ENCODE measurements at regions not wholly inside any gene's neighbourhood (a gene's known extent, or its start where the extent isn't known, plus 50 kb on each side); places are given as distances from the start of the nearest gene placed in this dataset.

- Histone ChIP-seq H3K36me3 (ENCODE audit: control insufficient read depth, insufficient read depth, low read length) (no peaks in the 10 kb centered on the region), H3K9ac (ENCODE audit: low read depth, low read length) (no peak overlapping the region), H3K27ac (ENCODE audit: low read depth, low read length) (no peak overlapping the region), H3K9me3 (ENCODE audit: control insufficient read depth, insufficient read depth, low read length) (no peaks in the 10 kb centered on the region), H3K27me3 (ENCODE audit: control insufficient read depth, insufficient read depth, low read length) (no peaks in the 10 kb centered on the region), H3K4me3 (ENCODE audit: low read depth, low read length) (no peak overlapping the region), H3K4me1 (ENCODE audit: control insufficient read depth, insufficient read depth, low read length) (no peaks in the 10 kb centered on the region)
Measured at GRCh38 chr2:18674309-18674708, 84.9 kb upstream of the NT5C1B start.

- Histone ChIP-seq H3K4me3 (ENCODE audit: low read depth, low read length) (no peak overlapping the region), H3K36me3 (ENCODE audit: control insufficient read depth, insufficient read depth, low read length) (no peaks in the 10 kb centered on the region), H3K9me3 (ENCODE audit: control insufficient read depth, insufficient read depth, low read length) (no peaks in the 10 kb centered on the region), H3K9ac (ENCODE audit: low read depth, low read length) (no peak overlapping the region), H3K4me1 (ENCODE audit: control insufficient read depth, insufficient read depth, low read length) (no peaks in the 10 kb centered on the region), H3K27ac (ENCODE audit: low read depth, low read length) (no peak overlapping the region), H3K27me3 (ENCODE audit: control insufficient read depth, insufficient read depth, low read length) (no peaks in the 10 kb centered on the region)
Measured at GRCh38 chr2:18671363-18671762, 82.0 kb upstream of the NT5C1B start.

DNA sequence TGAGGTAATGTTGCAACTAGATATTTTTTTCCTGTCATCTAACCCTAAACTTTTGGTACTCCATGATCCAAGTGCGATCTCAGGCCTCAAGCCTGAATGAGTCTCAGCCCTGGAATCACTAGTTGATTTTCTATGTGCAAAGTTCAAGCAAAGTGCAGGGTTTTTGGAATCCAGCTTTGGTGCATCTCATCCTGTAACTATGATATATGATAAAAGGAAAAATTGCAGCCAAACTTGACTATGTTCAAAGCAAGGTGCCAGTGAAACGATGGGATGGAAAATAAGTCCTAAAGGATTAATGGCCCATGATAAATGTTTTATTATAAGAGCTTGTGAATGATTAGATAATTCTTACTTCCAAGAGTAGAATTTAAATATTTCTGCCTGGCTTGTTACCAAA, 78.9 kb upstream of the NT5C1B start:
- Histone ChIP-seq H3K9me3 (ENCODE audit: control insufficient read depth, insufficient read depth, low read length) (no peaks in the 10 kb centered on the region), H3K36me3 (ENCODE audit: control insufficient read depth, insufficient read depth, low read length) (no peaks in the 10 kb centered on the region), H3K4me3 (ENCODE audit: low read depth, low read length) (no peak overlapping the region), H3K27me3 (ENCODE audit: control insufficient read depth, insufficient read depth, low read length) (no peaks in the 10 kb centered on the region), H3K9ac (ENCODE audit: low read depth, low read length) (no peak overlapping the region), H3K4me1 (ENCODE audit: control insufficient read depth, insufficient read depth, low read length) (no peaks in the 10 kb centered on the region), H3K27ac (ENCODE audit: low read depth, low read length) (no peak overlapping the region)

GRCh38 chr2:18664421-18664820, 75.1 kb upstream of the NT5C1B start:
- Histone ChIP-seq H3K9me3 (ENCODE audit: control insufficient read depth, insufficient read depth, low read length) (no peaks in the 10 kb centered on the region), H3K4me3 (ENCODE audit: low read depth, low read length) (no peak overlapping the region), H3K36me3 (ENCODE audit: control insufficient read depth, insufficient read depth, low read length) (no peaks in the 10 kb centered on the region), H3K27ac (ENCODE audit: low read depth, low read length) (no peak overlapping the region), H3K4me1 (ENCODE audit: control insufficient read depth, insufficient read depth, low read length) (no peaks in the 10 kb centered on the region), H3K9ac (ENCODE audit: low read depth, low read length) (no peak overlapping the region), H3K27me3 (ENCODE audit: control insufficient read depth, insufficient read depth, low read length) (no peaks in the 10 kb centered on the region)

DNA sequence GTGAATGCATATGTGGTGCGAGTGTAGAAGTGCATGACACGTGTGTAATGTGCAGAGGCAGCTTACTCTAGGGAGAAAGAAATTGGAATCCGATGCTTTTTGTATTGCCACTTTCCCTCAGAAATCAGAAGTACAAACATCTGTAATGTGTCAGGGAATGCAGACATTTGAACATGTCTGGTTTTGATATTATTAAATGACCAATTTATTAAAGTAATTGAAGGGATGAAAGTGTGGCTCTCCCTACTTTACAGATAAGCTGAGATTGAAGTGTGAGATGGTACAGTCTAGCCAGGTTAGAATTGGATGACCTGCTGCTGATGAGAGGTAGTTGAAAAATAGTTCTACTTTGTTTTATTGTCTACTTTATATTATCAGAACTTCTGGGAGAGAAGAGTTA, 74.5 kb upstream of the NT5C1B start:
- Histone ChIP-seq H3K9me3 (ENCODE audit: control insufficient read depth, insufficient read depth, low read length) (no peaks in the 10 kb centered on the region), H3K9ac (ENCODE audit: low read depth, low read length) (no peak overlapping the region), H3K4me1 (ENCODE audit: control insufficient read depth, insufficient read depth, low read length) (no peaks in the 10 kb centered on the region), H3K36me3 (ENCODE audit: control insufficient read depth, insufficient read depth, low read length) (no peaks in the 10 kb centered on the region), H3K27me3 (ENCODE audit: control insufficient read depth, insufficient read depth, low read length) (no peaks in the 10 kb centered on the region), H3K4me3 (ENCODE audit: low read depth, low read length) (no peak overlapping the region), H3K27ac (ENCODE audit: low read depth, low read length) (no peak overlapping the region)

DNA sequence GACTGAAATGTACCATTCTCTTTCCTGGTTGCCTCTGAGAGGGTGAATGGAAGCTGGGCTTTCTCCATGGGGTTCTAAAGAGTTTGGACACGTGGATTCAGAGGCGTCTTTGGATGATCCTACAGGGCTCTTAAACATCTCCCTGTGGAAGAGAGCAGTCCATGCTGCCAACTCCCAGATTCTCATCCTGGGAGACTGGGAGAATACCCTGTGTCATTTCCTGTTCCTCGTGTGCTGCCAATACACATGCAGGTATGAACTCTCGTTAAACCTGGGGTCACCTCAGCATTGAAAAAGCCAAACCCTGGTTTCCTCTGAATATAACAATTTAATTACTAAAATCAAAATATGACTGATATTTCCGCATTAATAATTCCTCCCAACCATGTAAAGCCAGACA, 73.3 kb upstream of the NT5C1B start:
- no peak overlapping the region for H3K27ac ChIP-seq (ENCODE audit: low read depth, low read length)
- H3K4me1 ChIP-seq (ENCODE audit: control insufficient read depth, insufficient read depth, low read length), result no peaks in the 10 kb centered on the region
- H3K27me3 ChIP-seq (ENCODE audit: control insufficient read depth, insufficient read depth, low read length), result no peaks in the 10 kb centered on the region

DNA sequence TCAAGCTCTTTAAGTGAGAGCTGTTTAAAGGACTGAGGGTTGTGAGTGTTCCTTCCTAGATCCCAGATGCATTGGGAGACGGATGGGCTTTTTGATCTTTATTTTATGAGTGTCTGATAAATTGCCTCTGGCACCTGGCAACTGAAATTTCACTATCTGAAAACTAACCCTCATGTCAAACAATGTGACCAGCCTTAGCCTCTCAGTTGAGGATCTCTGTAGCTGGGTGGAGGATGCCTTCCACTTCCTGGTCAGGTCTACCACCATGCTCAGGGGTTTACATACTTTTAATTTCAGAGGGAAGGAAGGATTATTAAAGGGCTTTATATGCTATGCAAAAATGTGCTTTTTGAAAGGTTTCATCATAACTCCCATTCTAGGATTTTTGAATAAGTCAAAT, 70.5 kb upstream of the NT5C1B start:
- Histone ChIP-seq H3K9me3 (ENCODE audit: control insufficient read depth, insufficient read depth, low read length) (no peaks in the 10 kb centered on the region), H3K4me1 (ENCODE audit: control insufficient read depth, insufficient read depth, low read length) (no peaks in the 10 kb centered on the region), H3K27me3 (ENCODE audit: control insufficient read depth, insufficient read depth, low read length) (no peaks in the 10 kb centered on the region), H3K36me3 (ENCODE audit: control insufficient read depth, insufficient read depth, low read length) (no peaks in the 10 kb centered on the region), H3K27ac (ENCODE audit: low read depth, low read length) (no peak overlapping the region), H3K4me3 (ENCODE audit: low read depth, low read length) (no peak overlapping the region), H3K9ac (ENCODE audit: low read depth, low read length) (no peak overlapping the region)

More for the DNA sequence above, 73.3 kb upstream of the NT5C1B start:
- no peaks in the 10 kb centered on the region for H3K36me3 ChIP-seq (ENCODE audit: control insufficient read depth, insufficient read depth, low read length)
- no peak overlapping the region for H3K4me3 ChIP-seq (ENCODE audit: low read depth, low read length)
- H3K9me3 ChIP-seq (ENCODE audit: control insufficient read depth, insufficient read depth, low read length), result no peaks in the 10 kb centered on the region
- H3K9ac ChIP-seq (ENCODE audit: low read depth, low read length), result no peak overlapping the region

DNA sequence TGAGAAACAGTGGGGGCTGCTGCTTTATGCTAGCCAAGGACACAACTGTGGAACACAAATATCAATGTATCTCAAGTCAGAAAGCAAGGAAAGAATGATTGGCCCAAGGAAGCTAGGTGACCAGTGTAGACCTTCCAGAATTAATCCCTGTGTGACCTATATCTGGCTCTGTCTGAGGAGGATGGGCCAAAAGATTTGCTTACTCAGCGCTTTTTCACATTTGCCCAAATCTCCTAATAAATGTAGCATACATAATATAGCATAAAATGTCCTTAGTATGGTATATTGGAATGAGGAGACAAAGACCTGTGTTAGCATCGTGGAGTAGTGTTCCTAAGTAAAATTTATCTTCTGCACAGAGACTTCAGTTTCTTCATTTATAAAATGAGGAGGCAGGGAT, 66.7 kb upstream of the NT5C1B start:
- H3K36me3 ChIP-seq (ENCODE audit: control insufficient read depth, insufficient read depth, low read length), result no peaks in the 10 kb centered on the region
- no peaks in the 10 kb centered on the region for H3K4me1 ChIP-seq (ENCODE audit: control insufficient read depth, insufficient read depth, low read length)
- no peak overlapping the region for H3K27ac ChIP-seq (ENCODE audit: low read depth, low read length)
- H3K27me3 ChIP-seq (ENCODE audit: control insufficient read depth, insufficient read depth, low read length), result no peaks in the 10 kb centered on the region
- no peaks in the 10 kb centered on the region for H3K9me3 ChIP-seq (ENCODE audit: control insufficient read depth, insufficient read depth, low read length)
- no peak overlapping the region for H3K4me3 ChIP-seq (ENCODE audit: low read depth, low read length)
- no peak overlapping the region for H3K9ac ChIP-seq (ENCODE audit: low read depth, low read length)

DNA sequence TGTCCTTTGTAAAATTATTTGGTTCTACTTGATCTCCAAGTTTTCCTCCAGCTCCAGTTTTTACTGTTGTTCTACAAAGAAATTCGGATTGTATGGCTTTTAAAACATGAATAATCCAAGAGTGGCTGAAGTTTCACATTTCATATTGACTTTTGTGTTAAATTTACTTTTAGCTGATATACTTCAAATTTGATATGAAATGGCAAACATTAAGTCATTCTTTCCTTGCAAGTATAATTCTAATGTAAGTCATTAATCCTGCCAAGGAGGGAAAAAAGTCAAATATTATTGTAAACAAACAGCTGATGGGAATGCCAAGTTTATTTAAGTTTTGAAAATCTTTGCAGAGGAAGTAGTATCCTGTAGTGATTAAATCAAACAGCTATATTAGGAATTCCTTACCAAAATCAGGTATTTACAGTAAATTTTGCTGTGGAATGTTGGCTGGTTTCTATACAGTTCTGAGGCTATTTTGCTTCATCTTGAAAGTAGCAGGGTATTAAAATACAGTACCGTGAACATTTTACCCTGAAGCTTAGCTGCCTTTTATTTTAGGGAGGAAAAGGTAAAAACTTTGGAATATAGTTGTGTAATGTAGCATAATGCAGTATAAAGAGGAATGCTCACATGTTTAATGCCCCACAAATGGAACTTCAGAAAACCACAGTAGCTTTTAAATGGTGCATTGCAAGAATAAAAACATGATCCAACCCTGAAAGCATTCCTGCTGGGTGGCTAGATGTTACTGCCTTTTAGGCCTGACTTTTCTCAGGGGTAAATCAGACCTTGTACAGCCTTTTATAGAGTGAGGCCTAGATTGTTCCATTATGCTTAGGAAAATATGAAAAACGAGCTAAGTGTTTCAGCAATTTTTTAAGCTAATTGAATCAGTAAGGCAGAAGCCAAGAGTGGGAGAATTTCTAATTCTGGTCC, 62.7 kb upstream of the NT5C1B start:
- H3K36me3 ChIP-seq (ENCODE audit: control insufficient read depth, insufficient read depth, low read length), result no peaks in the 10 kb centered on the region
- no peaks in the 10 kb centered on the region for H3K9me3 ChIP-seq (ENCODE audit: control insufficient read depth, insufficient read depth, low read length)
- H3K4me1 ChIP-seq (ENCODE audit: control insufficient read depth, insufficient read depth, low read length), result no peaks in the 10 kb centered on the region
- no peak overlapping the region for H3K9ac ChIP-seq (ENCODE audit: low read depth, low read length)
- no peaks in the 10 kb centered on the region for H3K27me3 ChIP-seq (ENCODE audit: control insufficient read depth, insufficient read depth, low read length)
- no peak overlapping the region for H3K27ac ChIP-seq (ENCODE audit: low read depth, low read length)
- no peak overlapping the region for H3K4me3 ChIP-seq (ENCODE audit: low read depth, low read length)

DNA sequence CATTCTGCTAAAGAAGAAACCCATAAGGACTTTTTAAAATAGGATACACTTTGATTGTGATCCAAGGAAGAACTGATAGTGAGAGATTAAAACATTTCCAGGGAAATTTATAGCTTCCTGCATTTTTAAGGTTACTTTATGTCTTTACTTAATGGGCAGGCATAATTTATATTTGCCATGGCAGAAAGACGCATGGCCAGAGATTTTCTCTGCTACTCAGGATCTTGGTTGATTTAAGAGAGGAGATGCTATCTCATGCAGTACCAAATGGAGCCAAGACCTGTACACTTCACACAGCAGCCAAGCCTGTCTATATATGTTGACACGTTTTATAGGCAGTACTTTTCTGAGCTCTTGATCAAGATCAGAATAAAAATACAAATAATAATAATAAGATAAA, 60.9 kb upstream of the NT5C1B start:
- no peaks in the 10 kb centered on the region for H3K36me3 ChIP-seq (ENCODE audit: control insufficient read depth, insufficient read depth, low read length)
- H3K9ac ChIP-seq (ENCODE audit: low read depth, low read length), result no peak overlapping the region
- H3K27ac ChIP-seq (ENCODE audit: low read depth, low read length), result no peak overlapping the region
- no peak overlapping the region for H3K4me3 ChIP-seq (ENCODE audit: low read depth, low read length)
- no peaks in the 10 kb centered on the region for H3K4me1 ChIP-seq (ENCODE audit: control insufficient read depth, insufficient read depth, low read length)
- H3K27me3 ChIP-seq (ENCODE audit: control insufficient read depth, insufficient read depth, low read length), result no peaks in the 10 kb centered on the region
- H3K9me3 ChIP-seq (ENCODE audit: control insufficient read depth, insufficient read depth, low read length), result no peaks in the 10 kb centered on the region

DNA sequence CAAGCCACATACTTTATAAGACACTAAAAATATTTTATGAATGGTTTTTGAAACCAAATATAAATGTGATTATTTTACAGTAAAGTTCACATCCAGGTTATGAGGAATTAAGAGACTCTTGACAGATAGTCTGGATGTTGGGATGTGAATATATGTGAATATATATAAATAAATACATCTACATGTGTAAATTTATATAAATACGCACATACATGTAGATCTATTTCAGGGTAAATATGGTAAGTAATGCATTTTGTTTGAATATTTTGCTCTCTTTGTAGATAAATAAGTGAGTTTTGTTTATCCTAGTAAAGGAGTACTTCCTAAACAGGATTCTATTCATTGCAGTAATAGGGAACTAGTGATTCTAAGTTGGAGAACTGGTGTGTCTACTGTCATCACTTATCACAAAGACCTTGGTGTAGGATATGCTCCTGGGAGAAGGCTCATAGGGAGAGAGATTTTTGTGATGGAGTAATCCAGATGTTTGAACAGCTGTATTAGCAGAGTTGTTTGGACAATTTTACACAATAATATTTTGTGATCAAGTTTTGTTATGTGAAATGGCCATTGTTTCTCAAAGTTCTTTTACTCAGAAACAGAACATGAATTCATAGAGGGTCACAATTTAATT, 60.2 kb upstream of the NT5C1B start:
- H3K36me3 ChIP-seq (ENCODE audit: control insufficient read depth, insufficient read depth, low read length), result no peaks in the 10 kb centered on the region
- H3K27me3 ChIP-seq (ENCODE audit: control insufficient read depth, insufficient read depth, low read length), result no peaks in the 10 kb centered on the region
- H3K9me3 ChIP-seq (ENCODE audit: control insufficient read depth, insufficient read depth, low read length), result no peaks in the 10 kb centered on the region
- no peak overlapping the region for H3K9ac ChIP-seq (ENCODE audit: low read depth, low read length)
- no peak overlapping the region for H3K4me3 ChIP-seq (ENCODE audit: low read depth, low read length)
- no peak overlapping the region for H3K27ac ChIP-seq (ENCODE audit: low read depth, low read length)
- H3K4me1 ChIP-seq (ENCODE audit: control insufficient read depth, insufficient read depth, low read length), result no peaks in the 10 kb centered on the region

Data from HUES48 (cell line).